AML-193 (cell line): ENCODE measurements at regions not wholly inside any gene's neighbourhood (a gene's known extent, or its start where the extent isn't known, plus 50 kb on each side); places are given as distances from the start of the nearest gene placed in this dataset.

Experiments
- DNase-seq, 2 experiments: peaks; one replicate each; lab custom pipeline; 2025; lab: John Stamatoyannopoulos, UW

DNA sequence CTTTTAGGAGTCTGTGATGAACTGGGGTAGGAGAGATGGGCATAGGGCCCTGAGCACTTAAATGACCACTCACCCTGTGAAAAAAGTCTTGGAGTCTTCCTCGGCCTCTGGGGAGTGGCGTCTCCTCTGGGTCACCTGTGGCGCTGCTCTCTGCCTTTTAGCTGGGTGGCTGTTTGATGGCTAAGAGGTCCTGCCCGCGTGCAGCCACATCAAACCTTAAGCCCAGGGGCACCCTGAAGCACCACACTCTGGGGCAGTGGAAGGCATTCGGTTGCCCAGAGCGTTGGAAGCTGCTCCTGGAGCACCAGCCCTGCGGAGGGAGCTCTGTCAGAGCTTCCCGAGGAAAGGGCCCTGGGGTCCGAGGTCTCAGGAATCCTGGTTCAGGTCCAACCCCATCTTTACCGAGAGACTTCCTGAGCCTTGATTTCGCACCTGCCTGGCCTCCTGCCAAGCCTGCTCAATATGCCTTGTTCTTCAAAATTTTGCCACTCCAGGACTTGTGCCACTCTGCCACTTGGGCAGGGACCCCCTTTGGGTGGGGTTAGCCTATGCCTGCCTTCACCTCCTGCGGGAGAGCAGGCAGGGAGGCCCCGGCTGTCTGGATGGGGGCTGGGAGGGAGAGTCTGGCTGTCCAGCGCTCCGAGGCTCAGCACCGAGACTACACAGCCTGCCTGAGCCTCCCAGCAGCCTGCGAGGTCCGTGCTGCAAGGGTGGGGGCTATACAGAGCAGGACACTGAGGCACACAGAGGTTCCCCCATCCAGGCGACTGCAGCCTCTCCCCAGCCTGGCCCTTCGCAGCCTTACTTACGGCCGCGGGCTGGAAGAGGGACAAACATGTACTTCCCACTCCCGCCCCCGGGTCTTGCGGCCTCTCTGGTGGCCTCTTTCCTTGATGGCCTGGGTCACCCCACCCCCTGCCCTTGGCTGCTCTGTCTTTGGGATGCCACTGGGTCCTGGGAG, 63.4 kb upstream of the RNU6ATAC start:
- DNase-seq, result no peak

DNA sequence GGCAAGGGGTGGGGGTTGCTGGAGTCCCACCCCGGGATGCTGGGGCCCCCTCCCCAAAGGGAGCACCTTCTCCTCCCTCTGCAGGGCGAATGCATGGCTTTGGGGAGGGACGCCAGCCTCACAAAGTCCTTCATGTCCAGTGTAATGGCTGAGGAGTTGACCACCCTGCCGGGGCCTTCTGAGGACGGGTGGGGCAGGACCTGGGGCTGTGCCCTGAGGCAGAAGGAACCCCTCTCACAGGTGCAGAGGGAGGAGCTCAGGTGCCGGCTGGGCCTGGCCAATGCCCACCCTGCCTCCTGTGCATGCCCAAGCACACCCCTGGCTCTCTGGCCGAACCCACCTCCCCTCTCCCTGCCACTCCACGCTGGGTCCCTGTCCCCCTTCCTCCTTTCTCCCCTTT, 64.3 kb upstream of the RNU6ATAC start:
- no peak for DNase-seq

DNA sequence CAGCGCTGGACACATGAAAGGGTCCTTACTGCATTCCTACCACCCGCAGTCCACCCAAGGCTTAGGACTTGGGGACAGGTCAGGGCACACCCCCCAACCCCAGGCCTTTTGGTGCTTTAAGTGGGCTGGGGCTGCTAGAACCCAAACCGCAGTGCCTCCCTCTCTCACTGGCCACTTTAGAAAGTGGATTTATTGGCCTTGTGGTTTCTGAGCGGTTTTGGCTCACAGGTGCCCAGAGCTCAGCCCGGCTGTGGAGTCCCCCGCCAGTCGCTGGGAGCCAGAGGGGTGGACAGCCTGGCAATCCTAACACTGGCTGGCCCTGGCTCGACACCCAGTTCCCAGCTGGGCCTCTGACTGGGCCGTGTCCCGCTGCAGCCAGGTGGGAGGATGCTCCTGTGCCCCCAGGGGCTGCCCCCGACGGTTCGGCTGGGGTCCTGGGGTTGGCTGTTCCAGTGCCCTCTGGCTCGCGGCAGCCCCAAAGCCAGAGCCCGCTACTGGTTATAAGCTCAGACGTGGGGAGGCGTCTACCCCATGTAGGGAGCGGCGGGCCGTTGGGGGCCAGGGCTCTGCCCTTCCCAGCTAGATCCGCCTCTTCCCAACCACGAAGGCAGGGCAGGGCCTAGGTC, 65.2 kb upstream of the RNU6ATAC start:
- no peak for DNase-seq

DNA sequence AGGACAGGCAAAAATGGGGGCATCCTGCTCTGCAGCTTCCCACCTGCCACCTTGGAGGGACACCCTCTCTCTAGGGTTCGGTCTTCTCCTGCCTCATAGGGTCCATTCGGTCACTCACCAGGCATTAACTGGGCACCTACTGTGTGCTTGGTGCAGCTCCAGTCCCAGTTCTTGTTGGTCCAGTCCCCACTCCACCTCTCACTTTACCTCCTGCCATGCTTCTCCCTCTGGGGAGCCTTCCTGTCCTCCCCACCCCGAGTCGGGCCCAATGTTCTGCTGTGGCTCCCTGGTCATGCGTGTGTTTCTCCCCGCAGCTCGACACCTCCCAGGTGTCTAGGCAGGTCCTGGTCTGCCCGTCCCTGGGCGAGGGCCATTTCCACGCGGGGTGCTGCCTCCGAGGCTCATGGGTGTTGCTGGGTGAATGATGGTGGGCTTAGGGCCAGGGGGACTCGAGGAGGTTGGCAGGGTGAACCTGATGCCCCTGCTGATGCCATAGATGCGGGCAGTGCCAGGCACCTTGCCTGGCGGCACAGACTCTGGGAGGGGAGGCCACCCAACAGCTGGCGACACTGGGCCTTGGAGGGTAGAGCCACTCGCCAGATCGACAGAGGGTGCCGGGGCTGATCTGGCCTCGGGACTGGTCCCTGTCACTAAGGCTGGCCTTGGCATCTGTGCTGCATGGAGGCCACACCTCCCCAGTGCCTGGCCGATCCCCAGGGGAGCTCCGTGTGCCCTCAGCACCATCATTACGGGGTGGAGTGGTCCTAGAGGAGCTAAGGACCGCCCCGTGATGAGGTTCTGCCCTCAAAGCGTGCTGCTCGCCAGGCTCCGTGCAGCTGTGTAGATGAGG, 66.0 kb upstream of the RNU6ATAC start:
- DNase-seq, result no peak

DNA sequence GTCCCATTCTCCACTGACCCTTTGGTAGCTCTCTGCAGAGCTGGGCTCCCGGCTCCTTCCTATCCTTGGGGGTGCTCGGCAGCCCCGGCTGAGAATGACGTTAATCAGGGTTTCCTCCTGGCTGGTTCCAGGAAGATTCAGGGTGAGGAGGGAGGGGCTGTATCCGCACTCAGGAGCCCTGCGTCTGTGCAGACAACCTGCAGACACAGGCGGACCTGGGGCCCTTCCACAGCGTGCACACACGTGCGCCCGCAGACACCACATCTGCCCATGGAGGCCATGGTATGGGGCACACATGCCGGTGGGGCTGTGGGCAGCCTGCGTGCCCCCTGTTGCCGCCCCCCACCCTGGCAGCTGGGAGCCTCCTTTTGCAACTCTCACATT, 66.6 kb upstream of the RNU6ATAC start:
- DNase-seq, result no peak

DNA sequence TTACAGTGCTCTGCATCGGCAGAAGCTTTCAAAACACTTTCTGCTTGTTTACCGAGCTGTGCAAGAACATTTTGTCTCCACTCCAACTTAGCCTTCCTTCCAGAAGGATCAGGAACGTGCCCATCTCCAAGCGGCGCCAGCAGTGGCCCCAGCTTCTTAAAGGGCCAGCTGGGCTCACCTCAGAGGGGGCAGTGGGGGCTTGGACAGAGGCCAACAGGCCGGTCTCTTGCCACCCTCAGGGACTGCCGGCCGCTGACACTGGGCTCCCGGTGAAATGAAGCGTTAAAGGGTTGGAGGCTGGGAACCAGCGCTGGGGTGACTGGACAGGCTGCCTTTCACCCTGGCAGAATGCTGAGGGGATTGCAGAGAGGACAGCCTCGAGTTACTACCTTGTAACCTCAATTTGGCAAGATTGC, 67.0 kb upstream of the RNU6ATAC start:
- no peak for DNase-seq

DNA sequence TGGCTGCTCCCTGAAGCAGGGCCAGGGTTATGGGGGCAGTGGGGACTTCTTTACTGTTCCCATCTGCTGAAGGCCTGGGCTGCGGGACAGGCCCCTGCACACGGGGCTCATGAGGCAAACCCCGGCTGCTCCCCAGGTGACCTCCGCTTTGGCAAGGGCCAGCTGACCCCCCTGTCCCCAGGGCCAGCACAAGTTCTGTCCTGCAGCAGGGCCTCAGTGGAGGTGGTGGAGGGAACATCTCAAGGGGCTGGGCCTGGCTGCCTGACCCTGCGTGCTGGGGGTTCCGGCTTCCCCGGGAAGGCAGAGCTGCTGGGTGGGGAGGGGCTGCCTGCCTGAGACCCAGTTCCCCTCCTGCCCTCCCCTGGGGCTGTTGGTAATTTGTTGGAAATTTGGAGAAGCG, 67.4 kb upstream of the RNU6ATAC start:
- DNase-seq, result no peak

DNA sequence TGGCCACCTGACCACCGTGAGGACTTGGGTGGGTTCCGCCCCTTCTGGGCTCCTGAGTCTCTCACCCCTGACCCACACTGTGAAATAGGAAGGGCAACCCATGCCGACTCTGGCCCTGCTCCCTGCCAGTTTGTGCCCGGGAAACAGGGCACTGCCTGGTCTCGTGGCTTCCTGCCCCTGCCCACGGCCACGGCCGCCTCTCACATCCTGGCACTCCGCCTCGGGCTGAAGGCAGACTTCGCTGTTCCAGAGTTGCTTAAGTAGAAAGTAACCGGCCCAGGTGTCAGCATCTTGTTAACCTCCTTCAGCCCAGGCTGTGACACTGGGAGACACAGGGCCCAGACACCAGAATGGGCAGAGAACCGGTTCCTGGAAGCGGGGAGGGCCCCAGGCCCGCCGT, 68.7 kb upstream of the RNU6ATAC start:
- no peak for DNase-seq

DNA sequence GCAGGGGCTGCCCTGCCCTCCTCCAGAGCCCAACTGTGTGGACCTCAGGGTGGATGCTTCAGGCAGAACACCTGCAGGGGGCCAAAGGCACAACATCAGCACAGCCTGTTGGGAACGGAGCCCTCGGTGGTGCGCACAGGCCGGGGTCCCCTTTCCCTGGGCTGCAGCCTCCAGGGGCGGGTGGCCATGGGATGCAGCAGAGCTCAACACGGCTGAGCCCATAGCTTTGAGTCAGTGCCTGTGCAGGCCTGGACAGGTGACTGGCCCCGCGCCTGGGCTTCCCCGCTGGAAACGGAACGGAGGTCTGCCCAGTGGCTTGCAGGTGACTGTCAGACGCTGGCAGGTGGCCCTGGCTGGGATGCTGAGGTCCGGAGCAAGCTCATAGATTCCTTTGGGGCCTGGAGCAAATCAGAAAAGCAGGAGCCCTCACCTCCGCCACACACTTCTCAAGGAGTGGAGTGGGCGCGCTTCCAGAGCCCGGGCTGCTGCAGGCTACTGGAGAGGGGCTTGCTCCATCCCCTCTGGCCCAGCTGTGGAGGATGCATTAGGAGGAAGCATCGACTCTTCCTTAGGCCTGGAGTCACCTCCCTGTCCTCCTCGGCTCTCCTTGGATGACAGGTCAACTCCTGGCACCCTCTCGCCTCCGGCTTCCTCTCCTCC, 69.8 kb upstream of the RNU6ATAC start:
- no peak for DNase-seq

DNA sequence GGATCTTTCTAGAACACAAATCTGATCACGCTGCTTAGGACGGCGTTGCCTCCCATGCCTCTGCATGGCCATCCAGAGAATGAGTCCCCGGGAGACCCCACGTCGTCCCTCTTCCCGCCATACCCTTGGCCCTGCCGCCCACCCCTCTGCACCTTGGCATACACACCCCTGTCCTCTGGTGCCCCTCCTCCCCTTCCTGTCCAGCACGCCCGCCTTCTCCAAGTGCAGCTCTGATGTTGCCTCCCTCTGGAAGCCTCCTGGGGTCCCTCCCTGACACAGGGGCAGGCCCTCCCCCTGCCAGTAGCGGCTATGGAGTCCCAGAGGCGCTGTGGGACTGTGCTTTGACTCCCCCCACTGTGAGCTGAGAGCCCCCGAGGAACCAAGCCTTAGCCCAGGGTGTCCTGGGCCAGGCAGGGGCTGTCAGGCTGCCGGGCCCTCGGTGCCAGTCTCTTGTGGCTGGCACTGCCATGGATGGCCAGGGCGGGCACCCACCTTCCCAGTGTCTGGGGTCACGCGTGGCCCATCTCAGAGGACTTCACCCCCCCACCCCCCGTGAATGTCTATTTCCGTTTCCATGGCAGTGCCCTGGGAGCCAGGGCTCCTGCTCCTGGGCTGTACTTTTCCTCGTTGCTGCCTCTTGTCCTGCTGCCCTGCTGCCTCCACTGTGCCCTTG, 70.5 kb upstream of the RNU6ATAC start:
- DNase-seq, result no peak

DNA sequence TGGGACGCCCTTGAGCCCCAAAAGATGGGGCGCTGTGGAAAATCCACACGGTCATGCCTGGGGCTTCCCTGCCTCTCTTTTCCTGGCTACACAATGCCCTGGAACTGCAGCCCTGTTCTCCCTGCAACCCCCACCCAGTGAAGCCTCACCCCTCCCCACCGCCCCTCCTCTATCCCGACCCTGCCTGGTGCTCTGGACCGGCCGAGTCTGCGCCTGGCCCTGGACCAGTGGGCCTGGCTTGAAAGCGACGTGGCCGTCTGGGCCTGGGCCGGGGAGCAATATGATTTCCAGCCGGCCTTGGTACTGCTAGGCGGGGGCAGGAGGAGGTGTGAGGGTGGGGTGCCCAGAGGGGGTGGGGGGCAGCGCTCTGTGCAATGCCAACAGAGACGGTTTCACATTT, 71.0 kb upstream of the RNU6ATAC start:
- DNase-seq, result no peak

DNA sequence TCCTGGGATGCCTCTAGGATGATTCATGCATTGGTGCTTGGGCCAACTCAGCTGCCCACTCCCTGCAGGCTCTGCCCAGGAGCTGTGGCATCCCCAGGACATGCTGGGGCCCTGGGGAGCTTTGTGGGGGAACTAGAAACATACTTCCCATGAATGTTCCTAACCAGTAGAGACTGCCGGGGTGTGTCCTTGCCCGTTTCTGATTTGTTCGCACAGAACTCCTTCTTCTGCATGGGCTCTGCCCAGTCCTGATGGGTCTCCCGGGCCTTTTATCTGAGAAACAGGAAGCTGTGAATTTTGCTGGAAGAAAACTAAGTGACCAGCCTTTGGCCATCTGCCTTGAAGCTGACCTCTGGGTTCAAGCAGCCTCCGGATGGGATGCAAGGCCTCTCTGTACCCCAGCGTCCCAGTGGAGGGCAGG, 71.6 kb upstream of the RNU6ATAC start:
- DNase-seq, result no peak

DNA sequence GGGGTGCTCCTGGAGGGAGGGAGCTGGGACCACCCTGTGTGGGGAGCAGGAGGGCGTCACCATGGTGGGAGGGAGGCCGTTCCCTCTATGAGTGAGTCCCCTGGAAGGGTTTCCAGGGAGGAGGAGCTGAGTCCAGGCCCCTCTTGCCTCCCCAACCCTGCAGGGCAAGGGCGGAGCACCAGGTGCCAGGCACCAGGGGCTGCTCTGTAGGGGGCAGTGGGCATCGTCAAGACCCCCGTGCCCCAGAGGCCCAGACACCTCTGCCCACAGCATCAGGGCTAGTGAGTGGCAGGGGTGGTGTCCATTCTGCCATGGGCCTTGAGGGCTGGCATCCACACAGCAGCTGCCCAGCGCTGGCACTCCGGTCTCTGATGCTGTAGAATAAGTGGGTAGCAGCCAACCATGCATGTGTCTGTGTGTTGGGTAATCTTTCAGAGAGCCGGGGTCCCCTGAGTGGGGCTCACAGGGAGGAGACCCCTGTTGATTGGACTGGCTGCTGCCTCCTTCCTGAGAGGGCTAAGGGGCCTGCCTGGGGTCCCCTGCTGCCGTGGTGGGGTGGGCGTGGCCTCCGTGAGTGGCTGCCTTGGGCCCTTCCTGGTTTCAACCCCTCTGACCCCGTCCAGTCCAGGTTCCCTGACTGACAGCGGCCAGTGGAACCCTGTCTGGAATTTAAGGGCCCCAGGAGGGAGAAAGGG, 72.7 kb upstream of the RNU6ATAC start:
- no peak for DNase-seq

DNA sequence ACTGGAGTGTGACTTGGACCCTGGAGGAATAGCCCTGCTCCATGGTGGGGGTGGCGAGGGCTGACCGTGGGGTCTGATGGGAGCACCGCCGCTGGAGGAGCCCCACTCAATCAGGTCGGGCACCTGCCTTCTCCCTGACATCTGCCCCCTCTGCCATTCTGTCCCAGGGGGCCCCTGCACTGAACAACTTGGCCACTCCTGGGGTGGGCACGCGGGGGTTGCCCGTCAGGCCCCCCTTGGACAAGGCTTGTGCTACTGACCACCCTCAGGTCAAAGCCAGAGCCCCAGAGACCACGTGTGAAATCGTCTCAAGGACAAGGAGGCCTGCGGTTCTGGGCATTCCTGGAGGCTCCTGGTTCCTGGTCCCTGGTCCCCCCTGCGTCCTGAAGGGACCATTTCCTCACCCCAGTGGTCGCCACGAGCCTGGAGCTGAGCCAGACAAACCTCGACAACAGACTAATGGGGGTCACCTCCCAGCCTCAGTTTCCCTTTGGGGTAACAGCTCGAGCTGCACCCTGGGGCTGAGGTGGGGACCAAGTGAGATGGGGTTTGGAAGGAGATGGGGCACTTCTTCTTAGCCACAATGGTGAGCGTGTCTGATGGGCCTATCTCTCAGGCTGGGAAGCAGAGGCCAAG, 73.4 kb upstream of the RNU6ATAC start:
- DNase-seq, result no peak

DNA sequence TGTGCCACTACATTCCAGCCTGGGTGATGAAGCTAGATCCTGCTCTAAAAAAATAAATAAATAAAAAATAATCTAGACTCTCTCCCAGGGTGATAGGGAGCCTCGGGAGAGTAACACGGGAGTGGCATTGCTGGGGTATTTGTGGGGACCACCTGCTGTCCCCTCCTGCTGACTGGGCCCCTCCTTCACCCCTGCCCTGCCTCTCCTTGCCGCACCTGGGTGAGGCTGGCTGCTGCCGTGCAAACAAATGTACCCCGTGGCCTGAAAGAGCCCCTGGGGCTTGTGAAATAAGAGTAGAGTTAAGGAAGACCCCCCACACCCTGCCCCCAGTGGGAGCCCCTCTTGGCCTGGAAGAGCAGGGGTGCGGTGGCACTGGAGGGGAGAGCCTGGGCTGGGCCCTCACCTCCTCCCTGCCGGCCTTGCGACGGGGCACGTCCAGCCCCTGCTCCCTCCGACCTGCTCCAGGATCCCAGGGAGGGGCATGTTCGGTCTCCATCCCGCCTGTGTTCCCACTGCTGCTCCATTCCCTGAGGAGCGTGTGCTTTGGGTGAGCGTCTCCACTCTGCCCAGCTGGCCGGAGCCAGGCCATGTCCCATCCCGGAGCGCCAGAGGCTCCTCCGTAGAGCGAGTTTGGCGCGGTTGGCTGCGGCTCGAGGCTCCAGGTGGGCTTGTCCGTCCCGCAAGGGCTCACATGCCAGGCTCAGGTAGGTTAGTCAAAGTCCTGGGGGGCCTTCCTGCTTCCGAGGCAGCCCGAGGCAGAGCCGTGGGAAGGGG, 75.0 kb upstream of the RNU6ATAC start:
- DNase-seq, result no peak

DNA sequence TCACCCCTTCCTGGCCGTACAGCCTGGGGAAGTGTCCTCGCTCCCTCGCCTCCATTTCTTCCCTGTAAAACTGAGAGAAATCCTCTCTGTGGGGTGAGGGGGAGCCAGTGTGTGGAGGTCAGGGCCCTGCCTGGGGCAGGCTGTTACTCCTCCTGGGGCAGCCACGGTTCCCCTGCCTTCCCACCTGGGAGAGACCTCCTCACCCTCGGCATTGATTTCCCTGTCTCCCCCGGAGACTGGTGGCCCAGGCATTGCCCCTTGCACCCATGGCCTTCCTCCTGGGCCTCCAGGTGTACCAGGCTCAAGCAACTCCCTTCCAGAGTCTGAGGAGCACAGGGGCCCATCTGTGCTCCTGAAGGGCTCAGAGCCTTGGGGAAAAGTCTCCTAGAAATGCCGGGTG, 75.6 kb upstream of the RNU6ATAC start:
- DNase-seq, result no peak

DNA sequence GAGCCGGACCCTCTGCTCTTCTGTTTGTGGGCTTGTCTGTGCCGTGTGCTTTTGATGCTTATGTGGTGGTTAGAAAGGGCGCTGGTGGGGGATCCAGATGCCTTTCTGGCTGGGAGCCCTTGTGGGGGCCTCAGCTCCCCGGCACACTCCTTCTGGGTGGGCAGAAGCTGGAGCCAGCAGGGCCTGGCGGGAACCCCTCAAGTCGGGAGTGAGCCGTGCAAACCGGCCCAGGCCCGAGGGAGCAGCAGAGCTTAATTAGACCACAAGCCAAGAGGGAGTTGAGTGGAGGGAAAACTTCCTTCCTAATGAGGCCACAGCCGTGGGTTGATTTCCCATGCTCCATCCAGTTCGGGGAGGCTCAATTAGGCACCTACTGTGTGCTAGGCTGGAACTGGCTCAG, 76.0 kb upstream of the RNU6ATAC start:
- no peak for DNase-seq

DNA sequence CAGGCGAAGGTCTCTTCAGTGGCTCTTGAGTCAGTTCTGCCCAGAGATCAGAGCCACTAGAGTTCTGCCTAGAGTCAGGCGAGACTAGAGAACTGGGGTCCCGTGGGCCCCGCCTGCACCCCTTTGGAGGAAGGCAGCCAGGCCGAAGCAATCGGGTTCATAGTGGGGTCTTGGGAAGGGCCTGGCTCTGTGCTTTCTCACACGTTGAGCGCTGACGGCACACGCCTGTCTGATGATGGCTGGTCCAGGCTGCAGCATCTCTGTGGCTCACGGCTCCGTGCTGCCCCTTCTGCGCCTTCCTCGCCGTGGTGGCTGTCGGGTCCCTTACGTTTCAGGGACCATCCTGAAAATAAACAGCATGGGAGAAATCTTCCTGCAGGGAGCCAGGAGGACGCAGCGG, 78.3 kb upstream of the RNU6ATAC start:
- no peak for DNase-seq

DNA sequence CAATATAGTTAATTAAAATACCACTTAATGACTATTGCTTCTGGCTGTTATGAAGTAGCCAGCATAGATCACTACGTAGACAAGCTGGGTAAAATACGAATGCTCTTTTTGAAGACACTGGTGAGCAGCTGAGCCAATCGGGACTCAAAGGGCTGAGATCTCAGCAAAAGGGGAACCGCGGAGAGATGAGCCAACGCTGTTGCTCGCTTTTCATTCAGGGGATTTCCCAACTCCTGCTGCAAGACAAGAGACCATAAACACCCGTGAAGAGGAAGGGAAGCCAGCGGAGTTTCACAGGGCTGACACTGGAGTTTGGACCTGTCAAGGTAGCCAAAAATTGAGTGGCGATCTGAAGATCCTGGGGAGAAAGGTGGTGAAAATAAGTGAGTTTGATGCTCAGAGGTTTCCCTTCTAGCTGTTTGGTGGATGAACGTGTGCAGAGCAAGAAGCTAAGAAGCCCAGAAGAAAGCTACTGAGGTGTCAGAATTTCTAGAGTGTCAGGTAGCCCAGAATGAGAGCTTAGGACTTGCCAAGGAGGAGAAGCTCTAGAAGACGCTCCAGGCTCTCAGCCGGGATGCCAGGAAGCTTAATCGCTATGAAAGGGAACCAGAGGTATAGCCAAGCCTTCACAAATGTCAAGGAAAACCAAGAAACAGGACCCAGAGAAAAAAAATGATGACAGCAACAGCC, 79.6 kb upstream of the RNU6ATAC start:
- DNase-seq, result peak; percentile 87 to 89
